K562 (cell line): ENCODE measurements at regions not wholly inside any gene's neighbourhood (a gene's known extent, or its start where the extent isn't known, plus 50 kb on each side); places are given as distances from the start of the nearest gene placed in this dataset.
A peak's percentile ranks its signal among the peaks of the same experiment; 100 is the strongest.

Experiments used
- ASH1L ChIP-seq: fragments of 450-650 bp; IDR thresholded peaks from 2 replicates; pipeline ENCODE4 v1.6.1; 2018; ENCODE audit warnings: borderline replicate concordance, mild to moderate bottlenecking, low read depth; ENCODE audit not compliant: partially characterized antibody
- CBX2 ChIP-seq: fragments of 200-600 bp; sonication (generic); IDR thresholded peaks from one replicate; pipeline ENCODE4 v1.6.1; 2012; ENCODE audit warnings: mild to moderate bottlenecking, low read length, inconsistent platforms; ENCODE audit not compliant: insufficient read depth, poor library complexity, severe bottlenecking
- DIDO1 ChIP-seq: fragments of 450-650 bp; IDR thresholded peaks from 2 replicates; pipeline ENCODE4 v1.6.1; 2016; ENCODE audit warnings: low read depth, missing biosample characterization, missing genetic modification characterization
- EGR1 ChIP-seq: fragments of 450-650 bp; conservative IDR thresholded peaks from 2 replicates; pipeline ENCODE4 v1.6.1; 2017; ENCODE audit warnings: mild to moderate bottlenecking
- FOXA1 ChIP-seq: fragments of 450-650 bp; IDR thresholded peaks from 2 replicates; pipeline ENCODE4 v1.6.1; 2016; ENCODE audit warnings: mild to moderate bottlenecking, borderline replicate concordance
- HEY1 ChIP-seq: fragments of 250-450 bp; sonication (Bioruptor Pico); IDR thresholded peaks from 2 replicates; pipeline ENCODE4 v1.5.0; 2020; ENCODE audit warnings: mild to moderate bottlenecking, moderate library complexity, borderline replicate concordance
- HMG20B ChIP-seq: fragments of 250-450 bp; sonication (Bioruptor Pico); IDR thresholded peaks from 2 replicates; pipeline ENCODE4 v1.5.0; 2021; ENCODE audit warnings: mild to moderate bottlenecking
- IRF2 ChIP-seq: sonication (generic); formaldehyde crosslinking; IDR thresholded peaks from 2 replicates; pipeline ENCODE4 v1.8.1; 2022; ENCODE audit warnings: mild to moderate bottlenecking, missing genetic modification reagents
- MTA3 ChIP-seq: fragments of 450-650 bp; formaldehyde crosslinking; IDR thresholded peaks from 2 replicates; pipeline ENCODE4 v1.6.1; 2017; ENCODE audit warnings: mild to moderate bottlenecking, borderline replicate concordance
- MYBL2 ChIP-seq, 2 experiments: fragments of 450-650 bp in 1 of 2; sonication (generic) in 1 of 2; formaldehyde crosslinking in 1 of 2; IDR thresholded peaks; 2 replicates each; pipeline versions ENCODE4 v1.6.1 to v1.8.1; 2017 to 2022; ENCODE audit warnings: borderline replicate concordance in 1 of 2, inconsistent platforms in 1 of 2, low read depth in 1 of 2, mild to moderate bottlenecking in 1 of 2, missing genetic modification reagents in 1 of 2, moderate library complexity in 1 of 2
- NR2C2 ChIP-seq, 2 experiments: fragments of 200-800 bp in 1 of 2; sonication (Bioruptor generic) in 1 of 2; sonication (generic) in 1 of 2; formaldehyde crosslinking in 1 of 2; IDR thresholded peaks; 2 replicates each; pipeline versions ENCODE4 v1.6.1 to v1.8.0; 2016 to 2022; ENCODE audit warnings: mild to moderate bottlenecking in 1 of 2, missing compliant biosample characterization in 1 of 2, missing genetic modification characterization in 1 of 2, missing genetic modification reagents in 1 of 2
- SIRT6 ChIP-seq: IDR thresholded peaks from one replicate; pipeline ENCODE4 v1.6.1; 2012; ENCODE audit warnings: low read depth, mild to moderate bottlenecking, control low read depth, inconsistent platforms, low read length, moderate library complexity
- SMARCA5 ChIP-seq: fragments of 450-650 bp; IDR thresholded peaks from 2 replicates; pipeline ENCODE4 v1.6.1; 2016
- SREBF2 ChIP-seq: sonication (generic); formaldehyde crosslinking; IDR thresholded peaks from 2 replicates; pipeline ENCODE4 v1.4.0; 2020; ENCODE audit warnings: mild to moderate bottlenecking, missing genetic modification reagents
- TCF3 ChIP-seq: sonication (generic); formaldehyde crosslinking; IDR thresholded peaks from 2 replicates; pipeline ENCODE4 v1.4.0; 2020; ENCODE audit warnings: mild to moderate bottlenecking, missing genetic modification reagents
- TEAD2 ChIP-seq: fragments of 450-650 bp; IDR thresholded peaks from 2 replicates; pipeline ENCODE4 v1.6.1; 2016; ENCODE audit warnings: missing genetic modification characterization, control low read depth, missing compliant biosample characterization
- TFAM ChIP-seq: fragments of 250-450 bp; sonication (Bioruptor Pico); conservative IDR thresholded peaks from 2 replicates; pipeline ENCODE4 v1.5.0; 2021; ENCODE audit warnings: mild to moderate bottlenecking, moderate library complexity
- U2AF1 ChIP-seq: fragments of 200-400 bp; formaldehyde crosslinking; optimal IDR thresholded peaks from 2 replicates; pipeline ENCODE3; 2017; ENCODE audit warnings: mild to moderate bottlenecking, low read depth, low read length, moderate library complexity
- ZEB2 ChIP-seq: fragments of 450-650 bp; IDR thresholded peaks from 2 replicates; pipeline ENCODE4 v1.6.1; 2016
- ZNF586 ChIP-seq: fragments of 450-650 bp; formaldehyde crosslinking; conservative IDR thresholded peaks from 2 replicates; pipeline ENCODE4 v1.4.0; 2020; ENCODE audit warnings: mild to moderate bottlenecking, moderate library complexity
- ZNF75A ChIP-seq: fragments of 450-650 bp; formaldehyde crosslinking; IDR thresholded peaks from 2 replicates; pipeline ENCODE4 v1.4.0; 2020; ENCODE audit warnings: mild to moderate bottlenecking
- ZNF766 ChIP-seq: fragments of 200-800 bp; sonication (Bioruptor generic); conservative IDR thresholded peaks from 2 replicates; pipeline ENCODE4 v1.6.1; 2016; ENCODE audit warnings: missing genetic modification characterization, missing compliant biosample characterization
- TF ChIP-seq, protein P1 (sequence below): fragments of 450-650 bp; formaldehyde crosslinking; IDR thresholded peaks from 2 replicates; pipeline ENCODE4 v1.4.0; 2020; ENCODE audit warnings: mild to moderate bottlenecking
- TF ChIP-seq, protein P2 (sequence below), 2 experiments: fragments of 150-350 bp in 1 of 2; IDR thresholded peaks; 2 replicates each; pipeline ENCODE4 v1.6.1; 2012 to 2016; ENCODE audit warnings: low read depth in 2 of 2, low read length in 2 of 2, mild to moderate bottlenecking in 1 of 2, moderate library complexity in 1 of 2

GRCh38 chr7:149624419-149625339 lies 127.1 kb upstream of the ZNF746 start (continued):
- TF ChIP-seq MYBL2 (IDR thresholded peaks at IDR 0.05; ENCODE audit: low read depth), result no peak
- peak; percentile 8; the same call in 1 of the 2 replicates for TF ChIP-seq MYBL2 (CRISPR knock-in tag; IDR thresholded peaks at IDR 0.05; ENCODE audit: borderline replicate concordance)
- TF ChIP-seq ZNF766 (CRISPR knock-in tag), result peak; percentile 79
- TF ChIP-seq, protein P1, sequence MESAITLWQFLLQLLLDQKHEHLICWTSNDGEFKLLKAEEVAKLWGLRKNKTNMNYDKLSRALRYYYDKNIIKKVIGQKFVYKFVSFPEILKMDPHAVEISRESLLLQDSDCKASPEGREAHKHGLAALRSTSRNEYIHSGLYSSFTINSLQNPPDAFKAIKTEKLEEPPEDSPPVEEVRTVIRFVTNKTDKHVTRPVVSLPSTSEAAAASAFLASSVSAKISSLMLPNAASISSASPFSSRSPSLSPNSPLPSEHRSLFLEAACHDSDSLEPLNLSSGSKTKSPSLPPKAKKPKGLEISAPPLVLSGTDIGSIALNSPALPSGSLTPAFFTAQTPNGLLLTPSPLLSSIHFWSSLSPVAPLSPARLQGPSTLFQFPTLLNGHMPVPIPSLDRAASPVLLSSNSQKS (CRISPR knock-in tag), result no peak
- no peak for TF ChIP-seq FOXA1
- TF ChIP-seq SIRT6, result no peak
- no peak for TF ChIP-seq SMARCA5
- no peak for TF ChIP-seq HMG20B (CRISPR knock-in tag)
- no peak for TF ChIP-seq HEY1
- TF ChIP-seq IRF2 (CRISPR knock-in tag), result 0 out of 2 replicates have a peak, but pooled peaks have one; percentile 4
- no peak for TF ChIP-seq ASH1L
- peak; percentile 45 for TF ChIP-seq TCF3 (CRISPR knock-in tag)
- TF ChIP-seq DIDO1, result no peak
- 0 out of 2 replicates have a peak, but pooled peaks have one; percentile 28 for TF ChIP-seq ZEB2
- TF ChIP-seq NR2C2 (CRISPR knock-in tag; IDR thresholded peaks at IDR 0.05), result peak; percentile 94
- TF ChIP-seq NR2C2 (tag; IDR thresholded peaks at IDR 0.05), result peak; percentile 99
- TF ChIP-seq CBX2, result no peak
- TF ChIP-seq ZNF75A (CRISPR knock-in tag), result 0 out of 2 replicates have a peak, but pooled peaks have one; percentile 11
- 0 out of 2 replicates have a peak, but pooled peaks have one; percentile 3 for TF ChIP-seq EGR1
- no peak for TF ChIP-seq SREBF2 (CRISPR knock-in tag)
- TF ChIP-seq TFAM (CRISPR knock-in tag), result no peak
- TF ChIP-seq U2AF1, result peak; percentile 97
- TF ChIP-seq, protein P2, sequence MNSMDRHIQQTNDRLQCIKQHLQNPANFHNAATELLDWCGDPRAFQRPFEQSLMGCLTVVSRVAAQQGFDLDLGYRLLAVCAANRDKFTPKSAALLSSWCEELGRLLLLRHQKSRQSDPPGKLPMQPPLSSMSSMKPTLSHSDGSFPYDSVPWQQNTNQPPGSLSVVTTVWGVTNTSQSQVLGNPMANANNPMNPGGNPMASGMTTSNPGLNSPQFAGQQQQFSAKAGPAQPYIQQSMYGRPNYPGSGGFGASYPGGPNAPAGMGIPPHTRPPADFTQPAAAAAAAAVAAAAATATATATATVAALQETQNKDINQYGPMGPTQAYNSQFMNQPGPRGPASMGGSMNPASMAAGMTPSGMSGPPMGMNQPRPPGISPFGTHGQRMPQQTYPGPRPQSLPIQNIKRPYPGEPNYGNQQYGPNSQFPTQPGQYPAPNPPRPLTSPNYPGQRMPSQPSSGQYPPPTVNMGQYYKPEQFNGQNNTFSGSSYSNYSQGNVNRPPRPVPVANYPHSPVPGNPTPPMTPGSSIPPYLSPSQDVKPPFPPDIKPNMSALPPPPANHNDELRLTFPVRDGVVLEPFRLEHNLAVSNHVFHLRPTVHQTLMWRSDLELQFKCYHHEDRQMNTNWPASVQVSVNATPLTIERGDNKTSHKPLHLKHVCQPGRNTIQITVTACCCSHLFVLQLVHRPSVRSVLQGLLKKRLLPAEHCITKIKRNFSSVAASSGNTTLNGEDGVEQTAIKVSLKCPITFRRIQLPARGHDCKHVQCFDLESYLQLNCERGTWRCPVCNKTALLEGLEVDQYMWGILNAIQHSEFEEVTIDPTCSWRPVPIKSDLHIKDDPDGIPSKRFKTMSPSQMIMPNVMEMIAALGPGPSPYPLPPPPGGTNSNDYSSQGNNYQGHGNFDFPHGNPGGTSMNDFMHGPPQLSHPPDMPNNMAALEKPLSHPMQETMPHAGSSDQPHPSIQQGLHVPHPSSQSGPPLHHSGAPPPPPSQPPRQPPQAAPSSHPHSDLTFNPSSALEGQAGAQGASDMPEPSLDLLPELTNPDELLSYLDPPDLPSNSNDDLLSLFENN (IDR thresholded peaks at IDR 0.05; ENCODE audit: low read depth in 2 of 2, low read length in 2 of 2), result 0 out of 4 replicates have a peak, but pooled peaks of 1 of the 2 experiments have one; percentile 54
- TF ChIP-seq MTA3, result peak; percentile 95
- TF ChIP-seq ZNF586 (CRISPR knock-in tag), result no peak; the same call in 1 of the 2 replicates
- TF ChIP-seq TEAD2 (tag), result no peak
